ENCODE measurements at regions not wholly inside any gene's neighbourhood (a gene's known extent, or its start where the extent isn't known, plus 50 kb on each side); places are given as distances from the start of the nearest gene placed in this dataset.

GRCh38 chr10:111967547-111967946 lies 216.0 kb downstream of the GPAM start:
- TF ChIP-seq NR2C2 (CRISPR knock-in tag; IDR thresholded peaks at IDR 0.05) (no peak), ZNF317 (CRISPR knock-in tag; IDR thresholded peaks at IDR 0.05; ENCODE audit: borderline replicate concordance, low read depth) (no peak), TEAD4 (CRISPR knock-in tag; IDR thresholded peaks at IDR 0.05) (no peak), TCF7 (CRISPR knock-in tag; IDR thresholded peaks at IDR 0.05; ENCODE audit: low read depth) (no peak)
- TF ChIP-seq, protein P1, sequence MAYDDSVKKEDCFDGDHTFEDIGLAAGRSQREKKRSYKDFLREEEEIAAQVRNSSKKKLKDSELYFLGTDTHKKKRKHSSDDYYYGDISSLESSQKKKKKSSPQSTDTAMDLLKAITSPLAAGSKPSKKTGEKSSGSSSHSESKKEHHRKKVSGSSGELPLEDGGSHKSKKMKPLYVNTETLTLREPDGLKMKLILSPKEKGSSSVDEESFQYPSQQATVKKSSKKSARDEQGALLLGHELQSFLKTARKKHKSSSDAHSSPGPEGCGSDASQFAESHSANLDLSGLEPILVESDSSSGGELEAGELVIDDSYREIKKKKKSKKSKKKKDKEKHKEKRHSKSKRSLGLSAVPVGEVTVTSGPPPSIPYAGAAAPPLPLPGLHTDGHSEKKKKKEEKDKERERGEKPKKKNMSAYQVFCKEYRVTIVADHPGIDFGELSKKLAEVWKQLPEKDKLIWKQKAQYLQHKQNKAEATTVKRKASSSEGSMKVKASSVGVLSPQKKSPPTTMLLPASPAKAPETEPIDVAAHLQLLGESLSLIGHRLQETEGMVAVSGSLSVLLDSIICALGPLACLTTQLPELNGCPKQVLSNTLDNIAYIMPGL (CRISPR knock-in tag; IDR thresholded peaks at IDR 0.05): no peak
- TF ChIP-seq, protein P2, sequence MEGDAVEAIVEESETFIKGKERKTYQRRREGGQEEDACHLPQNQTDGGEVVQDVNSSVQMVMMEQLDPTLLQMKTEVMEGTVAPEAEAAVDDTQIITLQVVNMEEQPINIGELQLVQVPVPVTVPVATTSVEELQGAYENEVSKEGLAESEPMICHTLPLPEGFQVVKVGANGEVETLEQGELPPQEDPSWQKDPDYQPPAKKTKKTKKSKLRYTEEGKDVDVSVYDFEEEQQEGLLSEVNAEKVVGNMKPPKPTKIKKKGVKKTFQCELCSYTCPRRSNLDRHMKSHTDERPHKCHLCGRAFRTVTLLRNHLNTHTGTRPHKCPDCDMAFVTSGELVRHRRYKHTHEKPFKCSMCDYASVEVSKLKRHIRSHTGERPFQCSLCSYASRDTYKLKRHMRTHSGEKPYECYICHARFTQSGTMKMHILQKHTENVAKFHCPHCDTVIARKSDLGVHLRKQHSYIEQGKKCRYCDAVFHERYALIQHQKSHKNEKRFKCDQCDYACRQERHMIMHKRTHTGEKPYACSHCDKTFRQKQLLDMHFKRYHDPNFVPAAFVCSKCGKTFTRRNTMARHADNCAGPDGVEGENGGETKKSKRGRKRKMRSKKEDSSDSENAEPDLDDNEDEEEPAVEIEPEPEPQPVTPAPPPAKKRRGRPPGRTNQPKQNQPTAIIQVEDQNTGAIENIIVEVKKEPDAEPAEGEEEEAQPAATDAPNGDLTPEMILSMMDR (IDR thresholded peaks at IDR 0.05): no peak

Measured in WTC11 (cell line).